Thoracic aorta (tissue), 2 donors: ENCODE measurements at regions not wholly inside any gene's neighbourhood (a gene's known extent, or its start where the extent isn't known, plus 50 kb on each side); places are given as distances from the start of the nearest gene placed in this dataset.

Experiments
- ATAC-seq: fragments of 150-250 bp; one replicate; pipeline ENCODE4 v1.8.0; 2017; ENCODE audit warnings: low read depth; ENCODE audit not compliant: insufficient number of reproducible peaks, low FRiP score
- DNase-seq: peaks from one replicate; pipeline ENCODE4 v3.0.0-alpha.2; 2020; ENCODE audit warnings: low spot score
- H3K27ac ChIP-seq, 2 donors: fragments of 200-600 bp; sonication (generic); 1 replicate in 1 of 2; 2 replicates in 1 of 2; pipeline ENCODE4 v1.5.1; 2016; ENCODE audit warnings: mild to moderate bottlenecking in 2 of 2, moderate library complexity in 2 of 2
- H3K27me3 ChIP-seq: fragments of 200-600 bp; sonication (generic); replicated peaks from 2 replicates; pipeline ENCODE4 v1.6.0; 2016; ENCODE audit warnings: mild to moderate bottlenecking; ENCODE audit not compliant: insufficient read depth
- H3K36me3 ChIP-seq: fragments of 200-600 bp; sonication (generic); one replicate; pipeline ENCODE4 v1.5.1; 2016
- H3K4me1 ChIP-seq, 2 donors: fragments of 200-600 bp; sonication (generic); 1 replicate in 1 of 2; 2 replicates in 1 of 2; pipeline versions ENCODE4 v1.5.1 to v1.6.0; 2016; ENCODE audit warnings: low read depth in 2 of 2, mild to moderate bottlenecking in 1 of 2; ENCODE audit not compliant: control insufficient read depth in 1 of 2
- H3K4me3 ChIP-seq: fragments of 200-600 bp; sonication (generic); 2 replicates; pipeline ENCODE4 v1.5.1; 2016; ENCODE audit warnings: mild to moderate bottlenecking
- H3K9me3 ChIP-seq: fragments of 200-600 bp; sonication (generic); 2 replicates; pipeline ENCODE4 v1.5.1; 2016
- TF ChIP-seq, protein P1 (sequence below): fragments of 200-600 bp; sonication (generic); IDR thresholded peaks from one replicate; pipeline ENCODE4 v1.5.1; 2019; ENCODE audit warnings: antibody characterized with exemption

DNA sequence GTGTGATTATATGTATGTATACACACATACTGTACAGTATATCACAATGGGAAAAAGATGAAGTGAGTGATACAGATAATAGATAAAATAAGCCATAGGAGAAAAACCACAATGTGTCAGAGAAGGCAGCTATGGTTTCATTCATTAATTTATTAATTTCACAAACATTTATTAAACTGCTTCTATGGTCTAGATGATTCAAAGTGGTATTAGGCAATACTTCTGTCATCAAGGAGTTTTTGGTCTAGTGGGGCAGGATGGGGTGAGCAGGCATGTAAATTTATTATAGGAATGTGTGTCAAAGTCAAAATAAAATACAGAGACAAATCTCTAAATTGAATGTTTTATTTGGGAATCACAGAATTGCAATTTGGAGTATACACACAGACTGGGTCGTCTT is 65.2 kb upstream of the ANKEF1 start:
- Histone ChIP-seq H3K36me3 (no peaks in the 10 kb centered on the region), H3K27ac (no peak overlapping the region), H3K9me3 (no peaks in the 10 kb centered on the region), H3K27me3 (no peaks in the 10 kb centered on the region), H3K4me3 (no peak overlapping the region), H3K4me1 (no peaks in the 10 kb centered on the region)
- DNase-seq, result no peak
- ATAC-seq, result no peak
- TF ChIP-seq, protein P1, sequence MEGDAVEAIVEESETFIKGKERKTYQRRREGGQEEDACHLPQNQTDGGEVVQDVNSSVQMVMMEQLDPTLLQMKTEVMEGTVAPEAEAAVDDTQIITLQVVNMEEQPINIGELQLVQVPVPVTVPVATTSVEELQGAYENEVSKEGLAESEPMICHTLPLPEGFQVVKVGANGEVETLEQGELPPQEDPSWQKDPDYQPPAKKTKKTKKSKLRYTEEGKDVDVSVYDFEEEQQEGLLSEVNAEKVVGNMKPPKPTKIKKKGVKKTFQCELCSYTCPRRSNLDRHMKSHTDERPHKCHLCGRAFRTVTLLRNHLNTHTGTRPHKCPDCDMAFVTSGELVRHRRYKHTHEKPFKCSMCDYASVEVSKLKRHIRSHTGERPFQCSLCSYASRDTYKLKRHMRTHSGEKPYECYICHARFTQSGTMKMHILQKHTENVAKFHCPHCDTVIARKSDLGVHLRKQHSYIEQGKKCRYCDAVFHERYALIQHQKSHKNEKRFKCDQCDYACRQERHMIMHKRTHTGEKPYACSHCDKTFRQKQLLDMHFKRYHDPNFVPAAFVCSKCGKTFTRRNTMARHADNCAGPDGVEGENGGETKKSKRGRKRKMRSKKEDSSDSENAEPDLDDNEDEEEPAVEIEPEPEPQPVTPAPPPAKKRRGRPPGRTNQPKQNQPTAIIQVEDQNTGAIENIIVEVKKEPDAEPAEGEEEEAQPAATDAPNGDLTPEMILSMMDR, result no peak

DNA sequence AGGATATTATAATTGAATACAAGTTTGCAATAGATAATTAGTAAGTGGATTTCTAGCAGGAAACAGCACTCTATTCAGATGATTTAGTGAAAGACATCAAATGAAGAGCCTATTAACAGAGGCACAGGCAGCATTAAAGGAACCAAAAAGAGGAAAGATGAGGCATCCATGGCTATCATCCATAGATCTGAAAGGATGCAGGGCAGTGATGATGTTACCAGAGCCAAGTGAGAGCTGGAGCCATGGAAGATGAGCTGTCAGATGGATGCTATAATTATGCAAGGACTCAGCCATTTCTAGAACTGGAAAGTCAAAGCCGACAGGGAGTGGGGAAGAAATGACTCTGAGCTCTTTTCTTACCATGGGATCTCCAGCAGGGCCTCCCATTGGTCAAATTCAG is 66.8 kb upstream of the ANKEF1 start:
- no peak for DNase-seq
- TF ChIP-seq, protein P1, result no peak
- Histone ChIP-seq H3K27ac (no peak overlapping the region), H3K27me3 (no peaks in the 10 kb centered on the region), H3K9me3 (no peaks in the 10 kb centered on the region), H3K36me3 (no peaks in the 10 kb centered on the region), H3K4me3 (no peak overlapping the region), H3K4me1 (no peaks in the 10 kb centered on the region)
- ATAC-seq, result no peak

DNA sequence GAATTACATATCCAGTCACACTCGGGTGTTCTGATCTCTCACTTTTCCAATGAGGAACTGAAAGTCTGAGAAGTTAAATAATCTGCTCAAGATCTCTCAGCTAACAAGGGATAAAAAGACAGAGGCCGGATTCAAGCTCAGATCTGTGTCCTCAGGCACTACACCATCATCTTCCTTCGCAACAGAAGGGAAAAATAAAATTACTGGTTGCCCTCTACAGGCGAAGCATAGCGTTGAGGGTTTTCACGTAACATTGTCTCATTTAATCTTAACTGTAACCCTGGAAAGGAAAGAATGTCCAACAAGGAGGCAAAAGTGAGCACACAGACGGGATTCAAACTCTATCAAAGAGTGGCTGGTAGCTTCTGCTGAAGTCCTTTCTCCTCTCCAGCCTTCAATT is 67.8 kb upstream of the ANKEF1 start:
- Histone ChIP-seq H3K27me3 (no peaks in the 10 kb centered on the region), H3K4me3 (no peak overlapping the region), H3K9me3 (no peaks in the 10 kb centered on the region), H3K4me1 (no peaks in the 10 kb centered on the region), H3K27ac (no peak overlapping the region), H3K36me3 (no peaks in the 10 kb centered on the region)
- TF ChIP-seq, protein P1, result peak; percentile 12
- no peak for DNase-seq
- no peak for ATAC-seq

DNA sequence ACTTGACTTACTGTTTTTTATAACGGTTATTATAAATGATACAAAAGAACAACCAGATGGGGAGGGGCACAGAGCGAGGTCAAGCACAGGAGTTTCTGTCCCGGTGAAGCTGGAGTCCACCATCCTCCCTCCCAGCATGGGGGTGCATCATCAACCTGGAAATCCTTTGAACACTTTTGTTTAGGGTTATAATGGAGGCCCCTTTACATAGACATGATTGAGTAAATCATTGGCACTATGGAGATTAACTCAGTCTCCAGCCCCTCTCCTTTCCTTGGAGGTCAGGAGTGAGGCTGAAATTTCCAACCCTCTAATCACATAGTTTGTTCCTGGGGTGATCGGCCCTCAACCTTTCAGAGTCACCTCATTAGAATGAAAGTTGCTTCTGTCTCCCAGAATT is 71.8 kb upstream of the ANKEF1 start:
- TF ChIP-seq, protein P1, result no peak
- no peak for ATAC-seq
- no peaks in the 10 kb centered on the region for H3K4me1 ChIP-seq
- no peak for DNase-seq
- H3K9me3 ChIP-seq, result no peaks in the 10 kb centered on the region
- H3K4me3 ChIP-seq, result no peak overlapping the region
- no peak overlapping the region for H3K27ac ChIP-seq
- H3K27me3 ChIP-seq, result no peaks in the 10 kb centered on the region
- H3K36me3 ChIP-seq, result no peaks in the 10 kb centered on the region

DNA sequence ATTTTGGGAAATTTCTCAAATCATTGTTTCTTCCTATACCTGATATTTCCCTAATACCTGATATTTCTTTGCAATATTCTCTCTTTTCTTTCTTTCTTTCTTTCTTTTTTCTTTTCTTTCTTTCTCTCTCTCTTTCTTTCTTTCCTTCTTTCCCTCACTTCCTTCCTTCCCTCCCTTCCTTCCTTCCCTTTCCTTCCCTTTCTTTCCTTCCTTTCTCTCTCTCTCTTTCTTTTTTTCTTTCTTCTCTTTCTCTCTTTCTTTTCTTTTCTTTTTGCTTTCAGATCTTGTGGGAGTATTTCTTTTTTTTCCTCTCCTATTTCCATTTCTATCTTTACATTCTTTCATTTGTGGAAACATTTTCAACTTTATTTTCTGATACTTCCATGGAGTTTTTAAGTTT is 76.1 kb upstream of the ANKEF1 start:
- Histone ChIP-seq H3K9me3 (no peaks in the 10 kb centered on the region), H3K36me3 (no peaks in the 10 kb centered on the region), H3K4me1 (no peaks in the 10 kb centered on the region), H3K4me3 (no peak overlapping the region), H3K27me3 (no peaks in the 10 kb centered on the region), H3K27ac (no peak overlapping the region)
- DNase-seq, result no peak
- TF ChIP-seq, protein P1, result no peak
- no peak for ATAC-seq
